ENCODE measurements at regions not wholly inside any gene's neighbourhood (a gene's known extent, or its start where the extent isn't known, plus 50 kb on each side); places are given as distances from the start of the nearest gene placed in this dataset.
"Not testable (repeated sequence)": the region's sequence is repeated elsewhere in the genome, so short reads cannot be mapped to it uniquely, and the experiment has no call there.

DNA sequence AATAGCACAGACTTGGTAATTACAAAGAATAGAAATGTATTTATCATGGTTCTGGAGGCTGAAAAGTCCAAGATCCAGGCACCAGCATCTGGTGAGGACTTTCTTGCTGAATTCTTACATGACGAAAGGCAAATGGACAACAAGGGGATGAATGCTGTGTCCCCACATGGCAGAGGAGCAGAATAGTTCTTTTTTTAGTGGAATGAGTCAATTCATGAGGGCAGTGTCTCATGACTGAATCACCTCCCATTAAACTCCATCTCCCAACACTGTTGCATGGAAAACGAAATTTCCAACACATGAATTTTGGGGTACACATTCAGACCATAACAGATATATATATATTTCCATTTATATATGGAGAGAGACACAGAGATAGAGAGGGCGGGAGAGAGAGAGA is 628.3 kb downstream of the TRIML1 start:
- no peak for DNase-seq

DNA sequence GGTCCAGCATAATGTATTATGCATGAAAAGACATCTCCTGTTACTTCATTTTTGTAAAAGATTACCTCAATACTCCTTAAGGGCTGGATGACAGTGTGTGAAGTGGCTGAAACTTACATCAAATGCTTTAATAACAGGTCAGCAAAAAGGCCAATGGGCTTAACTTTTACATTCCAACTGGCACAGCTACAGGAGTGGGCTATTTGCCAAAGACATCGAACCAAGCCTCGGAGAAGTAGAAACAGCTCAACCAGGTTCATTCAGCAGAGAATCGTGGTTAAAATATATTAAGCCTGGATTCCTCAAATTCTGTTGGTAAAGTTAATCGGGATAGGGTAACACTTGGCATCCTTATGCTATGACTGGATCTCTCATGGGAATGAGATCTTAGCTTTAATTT is 639.7 kb downstream of the TRIML1 start:
- DNase-seq, result no peak

DNA sequence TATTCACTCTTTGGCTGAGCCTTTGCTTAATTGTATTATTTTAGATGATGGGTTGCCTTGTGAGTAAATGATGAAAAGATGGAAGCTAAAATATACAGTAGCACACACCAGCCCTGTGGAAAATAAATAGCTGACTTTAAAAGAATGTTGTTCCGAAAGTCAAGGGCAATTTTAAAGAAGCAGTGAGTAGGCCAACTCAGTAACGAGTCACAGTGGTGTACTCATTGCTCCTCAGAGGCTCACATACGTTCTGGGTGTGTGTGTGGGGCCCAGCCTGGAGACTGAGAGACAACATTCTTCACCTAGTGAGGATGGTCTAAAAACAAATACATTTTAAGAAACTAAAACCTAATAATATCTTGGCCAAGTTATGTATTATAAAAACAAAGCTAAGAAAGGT is 640.3 kb downstream of the TRIML1 start:
- no peak for DNase-seq

DNA sequence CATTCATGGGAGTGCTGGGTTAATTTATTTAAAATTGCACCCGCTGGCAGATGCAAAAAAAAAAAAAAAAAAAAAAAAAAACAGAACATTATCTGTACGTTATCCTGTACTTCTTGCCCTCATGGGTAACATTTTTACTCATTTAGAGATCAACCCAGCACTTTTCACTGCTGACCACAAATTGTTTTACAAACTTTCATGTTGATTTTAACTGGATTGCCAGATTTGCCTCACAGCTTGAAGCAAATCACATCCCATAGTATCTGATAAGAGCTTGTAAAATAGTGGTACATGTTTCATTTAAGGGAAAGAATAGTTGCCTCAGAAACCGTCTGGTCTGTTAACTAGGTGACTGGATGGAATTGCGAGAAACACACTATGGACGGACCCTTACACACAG is 640.8 kb downstream of the TRIML1 start:
- no peak for DNase-seq

DNA sequence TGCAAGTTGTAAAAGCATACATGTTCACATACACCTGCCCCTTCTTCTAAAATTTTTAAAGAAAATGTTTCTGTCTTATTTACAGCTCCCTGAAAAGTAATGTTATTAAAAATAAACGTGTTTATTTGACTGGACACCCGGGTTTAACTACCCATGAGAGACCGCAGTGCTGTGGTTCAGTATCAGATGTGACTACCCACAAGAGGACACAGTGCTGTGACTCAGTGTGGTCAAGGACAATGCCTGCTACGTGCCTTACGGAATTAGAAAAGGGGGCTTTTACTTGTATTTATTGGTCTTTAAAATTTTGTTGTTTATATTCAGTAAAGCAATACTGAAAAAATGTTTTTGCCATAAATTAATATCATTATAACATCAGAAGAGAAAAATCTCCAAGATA is 641.4 kb downstream of the TRIML1 start:
- DNase-seq, result no peak

DNA sequence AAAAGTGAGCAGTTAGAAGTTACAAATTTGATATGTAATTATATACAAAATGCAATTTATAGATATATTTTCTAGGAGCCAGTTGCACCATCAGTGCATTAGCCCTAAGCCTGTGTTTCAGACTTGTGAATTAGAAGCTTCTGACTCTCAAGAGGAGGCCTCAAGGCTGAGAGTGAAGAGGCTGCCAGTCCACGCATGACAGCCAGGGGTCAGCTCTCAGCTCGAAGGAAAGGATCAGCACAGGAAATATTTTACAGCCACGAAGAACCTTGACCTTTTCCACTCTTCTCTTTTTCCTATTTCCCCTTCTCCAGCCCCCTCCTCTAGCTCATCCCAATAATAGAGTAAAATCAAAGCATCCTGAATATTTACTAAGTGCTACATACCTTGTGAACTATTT is 642.4 kb downstream of the TRIML1 start:
- DNase-seq, result no peak

DNA sequence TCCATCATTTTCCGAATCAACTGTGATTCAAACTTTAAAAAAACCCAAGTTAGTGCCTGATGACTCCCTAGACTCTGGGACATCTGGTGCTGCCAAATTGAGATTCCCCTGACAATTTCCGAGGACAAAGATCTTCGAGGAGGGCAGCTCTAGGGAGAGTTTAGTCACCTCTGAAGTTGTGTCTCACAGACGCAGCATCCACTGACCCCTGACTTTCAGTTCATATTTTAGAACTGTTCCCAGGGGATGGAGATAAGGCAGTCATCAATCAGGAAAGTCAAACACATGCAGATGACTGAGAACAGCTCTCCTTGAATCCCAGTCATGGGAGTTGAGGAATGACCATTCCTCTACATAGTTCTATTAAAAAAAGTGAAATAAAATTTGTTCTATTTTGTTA is 643.9 kb downstream of the TRIML1 start:
- DNase-seq, result no peak

DNA sequence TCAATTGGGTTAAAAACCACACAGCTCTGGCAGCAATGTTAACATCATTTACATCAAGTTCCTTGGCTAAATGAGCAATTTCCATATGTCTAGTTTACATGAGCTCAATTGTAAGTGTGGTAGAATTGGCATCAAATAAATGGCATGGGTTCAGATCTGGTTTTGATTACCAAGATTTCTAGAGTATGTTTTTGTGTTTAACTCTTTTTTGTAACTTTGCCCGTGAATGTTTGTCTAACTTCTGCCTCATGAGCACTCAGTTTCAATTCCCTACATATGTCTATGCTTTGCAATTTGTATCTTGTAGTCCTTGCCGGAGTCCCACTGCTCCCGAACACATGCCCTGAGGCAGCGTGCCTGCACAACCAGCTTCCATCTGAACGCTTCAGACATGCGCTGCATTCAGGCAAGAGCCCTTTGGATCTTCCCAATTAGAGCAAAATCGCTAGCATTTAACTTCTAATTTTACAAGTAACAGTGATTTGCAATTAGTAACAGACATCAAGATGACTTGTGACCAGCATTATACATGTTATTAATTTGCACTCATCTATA is 644.4 kb downstream of the TRIML1 start:
- no peak for DNase-seq

DNA sequence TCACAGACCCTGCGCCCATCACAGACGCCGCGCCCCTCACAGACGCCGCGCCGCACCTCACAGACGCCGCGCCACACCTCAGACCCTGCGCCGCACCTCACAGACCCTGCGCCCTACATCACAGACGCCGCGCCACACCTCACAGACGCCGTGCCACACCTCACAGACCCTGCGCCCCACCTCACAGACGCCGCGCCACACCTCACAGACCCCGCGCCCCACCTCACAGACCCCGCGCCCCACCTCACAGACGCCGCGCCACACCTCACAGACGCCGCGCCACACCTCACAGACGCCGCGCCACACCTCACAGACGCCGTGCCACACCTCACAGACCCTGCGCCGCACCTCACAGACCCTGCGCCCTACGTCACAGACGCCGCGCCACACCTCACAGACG is 657.4 kb downstream of the TRIML1 start:
- not testable (repeated sequence) for DNase-seq

DNA sequence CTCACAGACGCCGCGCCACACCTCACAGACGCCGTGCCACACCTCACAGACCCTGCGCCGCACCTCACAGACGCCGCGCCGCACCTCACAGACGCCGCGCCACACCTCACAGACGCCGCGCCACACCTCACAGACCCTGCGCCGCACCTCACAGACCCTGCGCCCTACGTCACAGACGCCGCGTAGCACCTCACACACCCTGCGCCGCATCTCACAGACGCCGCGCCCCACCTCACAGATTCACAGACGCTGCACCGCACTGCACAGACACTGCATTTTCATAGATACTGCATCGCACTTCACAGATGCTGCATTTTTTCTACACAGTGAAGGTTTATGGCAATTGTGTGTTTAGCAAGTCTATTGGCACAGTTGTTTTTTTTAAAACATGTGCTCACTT is 657.8 kb downstream of the TRIML1 start:
- DNase-seq, result not testable (repeated sequence)

DNA sequence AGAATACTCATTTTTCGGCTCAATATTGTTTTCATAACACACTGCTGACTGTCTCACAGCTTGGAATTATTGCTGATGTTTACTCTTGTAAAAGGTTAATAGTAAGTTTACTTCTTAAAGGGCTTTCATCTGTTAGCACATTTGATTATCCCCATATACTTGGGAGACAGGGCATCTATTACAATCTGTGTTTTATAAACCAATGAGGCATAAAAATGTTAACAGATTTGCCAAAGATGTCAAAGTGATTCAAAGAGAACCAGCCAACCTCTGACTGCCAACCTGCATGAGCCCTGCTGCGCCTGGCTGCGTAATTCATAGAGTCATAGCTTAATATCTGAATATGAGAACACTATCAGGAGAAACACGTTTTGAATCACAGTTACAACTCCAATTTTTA is 665.6 kb downstream of the TRIML1 start:
- DNase-seq, result no peak

DNA sequence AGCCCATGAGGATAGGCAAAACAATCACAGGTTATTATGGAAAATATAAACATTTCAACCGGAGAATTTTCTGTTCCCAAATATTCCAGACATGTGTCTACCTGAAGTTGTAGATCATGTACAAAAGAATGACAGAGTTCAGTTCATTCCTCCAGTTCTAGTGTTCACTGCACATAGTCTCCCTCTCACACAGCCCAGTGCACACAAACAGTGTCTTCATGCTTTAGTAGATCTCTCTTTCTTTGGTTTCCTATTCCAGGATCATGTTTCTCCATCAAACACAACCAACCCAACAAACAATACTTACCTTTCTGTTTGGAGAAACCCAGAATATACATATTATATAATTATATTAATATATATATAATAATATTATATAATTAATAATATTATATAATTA is 671.9 kb downstream of the TRIML1 start:
- no peak for DNase-seq

DNA sequence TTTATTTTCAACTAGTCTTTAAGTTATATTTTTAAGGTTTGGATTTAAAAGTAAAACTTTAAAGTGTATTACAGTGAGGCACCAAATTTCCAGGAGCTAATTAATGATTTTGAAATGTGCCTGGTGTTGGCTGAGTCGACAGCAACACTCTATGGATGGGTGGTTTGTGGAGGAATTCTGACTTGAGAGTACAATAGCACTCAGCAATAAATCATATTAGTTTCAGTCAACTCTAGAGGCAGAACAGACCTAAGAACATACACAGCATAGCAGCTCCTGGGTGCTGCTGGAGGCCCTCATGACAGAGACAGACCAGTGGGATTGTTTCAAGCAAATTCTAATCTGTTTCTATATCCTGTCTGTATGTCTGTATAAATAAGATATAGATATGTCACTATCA is 673.4 kb downstream of the TRIML1 start:
- DNase-seq, result no peak

DNA sequence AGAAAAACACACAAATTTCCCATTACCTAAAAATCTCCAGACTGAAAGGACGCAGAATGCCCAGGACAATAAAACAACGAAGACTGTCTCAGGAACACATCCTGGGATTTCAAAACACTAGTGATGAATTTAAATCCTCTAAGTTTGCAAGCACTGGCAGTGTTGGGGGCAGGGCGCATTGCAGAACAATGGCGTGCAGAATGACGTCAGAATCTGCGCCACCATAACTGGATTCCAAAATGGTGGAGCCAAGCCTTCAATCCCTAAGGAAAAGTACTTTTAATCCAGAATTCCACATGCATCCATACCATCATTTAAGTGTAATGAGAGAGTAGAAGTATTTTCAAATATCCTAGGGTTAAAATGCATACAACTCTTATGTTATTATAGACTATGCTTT is 679.1 kb downstream of the TRIML1 start:
- no peak for DNase-seq

DNA sequence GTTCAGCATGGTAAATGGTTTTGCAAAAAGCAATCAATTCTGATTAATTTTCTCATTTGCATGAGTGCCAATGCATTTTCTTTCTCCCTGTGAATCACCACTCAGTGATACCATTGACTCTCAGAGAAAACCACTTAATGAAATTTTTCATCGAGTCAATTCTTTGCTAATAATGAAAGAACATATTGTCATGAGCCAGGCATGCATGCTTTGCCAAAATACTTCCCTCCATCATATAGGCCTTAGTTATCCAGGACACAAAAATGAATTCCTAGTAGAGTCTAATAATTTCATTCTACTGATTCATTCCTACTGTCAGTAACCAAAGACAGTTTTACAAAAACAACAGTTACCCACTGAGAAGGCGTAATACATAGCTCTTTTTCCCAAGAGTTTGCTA is 680.0 kb downstream of the TRIML1 start:
- DNase-seq, result no peak

DNA sequence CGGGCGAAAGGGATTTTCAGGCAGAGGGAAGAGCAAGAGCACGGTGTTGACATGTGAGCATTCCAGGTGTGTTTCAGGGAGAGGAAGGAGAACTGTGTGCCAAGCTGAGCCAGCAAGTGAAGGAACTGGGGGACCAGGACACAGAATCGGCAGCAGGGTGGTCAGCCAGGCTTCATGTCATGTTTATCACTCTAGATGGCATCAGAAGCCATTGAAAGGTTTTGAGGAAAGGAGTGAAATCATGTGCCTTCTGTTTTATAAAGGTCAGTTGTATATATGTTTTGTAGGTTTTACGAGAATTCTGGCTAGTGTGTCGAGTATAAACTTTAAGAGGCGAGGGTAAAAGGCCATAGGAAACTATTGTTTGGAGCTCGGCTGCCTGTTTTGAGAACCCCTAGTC is 682.3 kb downstream of the TRIML1 start:
- DNase-seq, result no peak

DNA sequence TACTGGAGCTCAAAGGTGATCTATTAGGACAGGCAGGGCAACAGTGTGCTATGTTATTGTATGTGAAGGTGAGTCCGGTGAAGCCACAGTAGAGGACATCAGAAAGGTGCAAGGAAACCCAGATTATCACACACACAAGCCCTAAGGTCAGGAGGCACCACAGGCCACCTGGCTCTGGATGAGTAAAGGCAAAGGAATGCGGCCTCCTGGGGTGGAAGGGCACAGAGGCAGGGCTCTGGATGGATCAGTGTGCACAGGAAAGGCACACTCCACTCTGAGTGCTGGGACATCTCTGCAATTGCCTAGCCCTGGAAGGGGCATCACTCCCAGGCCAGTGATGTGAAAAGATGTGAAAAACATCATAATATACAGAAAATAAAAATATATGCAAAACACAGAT is 683.5 kb downstream of the TRIML1 start:
- no peak for DNase-seq

DNA sequence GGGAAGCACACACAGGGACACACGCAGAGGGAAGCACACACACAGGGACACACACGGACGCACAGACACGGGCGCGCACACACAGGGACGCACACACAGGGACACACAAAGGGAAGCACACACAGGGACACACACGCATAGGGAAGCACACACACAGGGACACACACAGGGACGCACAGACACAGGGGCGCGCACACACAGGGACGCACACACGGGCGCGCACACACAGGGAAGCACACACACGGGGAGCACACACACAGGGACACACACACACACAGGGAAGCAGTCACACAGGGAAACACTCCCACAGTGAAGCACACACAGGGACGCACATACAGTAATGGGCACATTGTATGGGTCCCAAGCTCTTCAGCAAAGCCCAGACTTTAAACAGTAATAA is 685.3 kb downstream of the TRIML1 start:
- DNase-seq, result no peak

DNA sequence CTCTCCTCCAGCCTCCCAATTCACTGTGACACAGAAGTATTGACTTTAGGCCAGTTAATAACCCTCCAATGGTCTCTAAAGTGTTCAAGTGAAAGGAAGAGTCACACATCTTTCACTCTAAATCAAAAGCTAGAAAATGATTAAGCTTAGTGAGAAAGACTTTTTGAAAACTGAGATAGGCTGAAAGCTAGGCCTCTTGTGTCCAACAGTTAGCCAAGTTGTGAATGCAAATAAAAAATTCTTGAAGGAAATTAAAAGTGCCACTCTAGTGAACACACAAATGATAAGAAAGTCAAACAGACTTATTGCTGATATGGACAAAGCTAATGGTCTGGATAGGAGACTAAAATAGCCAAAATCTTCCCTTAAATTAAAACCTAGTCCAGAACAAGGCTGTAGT is 687.2 kb downstream of the TRIML1 start:
- no peak for DNase-seq

DNA sequence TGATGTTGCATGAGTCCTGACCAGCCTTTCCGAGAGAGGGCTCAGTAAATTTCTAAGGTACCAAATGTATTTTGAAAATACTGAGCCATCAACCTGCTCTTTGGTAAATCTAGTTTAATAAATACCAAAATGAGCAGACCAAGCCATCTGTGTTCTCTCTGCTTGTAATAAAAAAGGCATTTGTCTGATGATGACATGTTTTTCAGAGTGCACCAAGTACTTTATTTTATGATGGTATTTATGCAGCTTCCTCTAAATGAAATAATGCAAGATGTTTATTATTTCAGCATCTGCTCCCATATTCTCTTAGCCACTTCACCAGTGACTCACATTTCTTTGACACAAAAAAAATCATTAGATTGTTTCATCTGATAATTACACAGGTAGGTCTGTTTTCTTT is 700.5 kb downstream of the TRIML1 start:
- DNase-seq, result no peak

DNA sequence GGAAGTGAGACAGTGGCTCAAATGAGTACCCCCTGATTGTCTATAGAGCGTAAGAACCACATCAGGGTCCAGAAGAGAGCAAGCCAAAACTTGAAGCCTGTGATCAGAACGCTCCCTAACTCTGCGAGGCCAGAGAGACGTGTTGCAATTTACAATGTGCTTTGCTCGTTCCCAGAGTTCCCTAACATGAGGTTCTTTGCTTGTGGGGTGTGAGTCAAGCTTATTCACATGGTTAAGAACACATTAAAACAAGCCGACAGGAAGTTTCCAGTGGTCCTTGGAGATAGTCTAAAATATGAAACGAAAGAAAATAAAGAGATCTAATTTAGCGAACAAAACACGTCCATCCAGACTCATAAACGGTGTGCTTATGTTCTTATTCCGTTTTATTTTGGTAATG is 702.3 kb downstream of the TRIML1 start:
- DNase-seq, result no peak

DNA sequence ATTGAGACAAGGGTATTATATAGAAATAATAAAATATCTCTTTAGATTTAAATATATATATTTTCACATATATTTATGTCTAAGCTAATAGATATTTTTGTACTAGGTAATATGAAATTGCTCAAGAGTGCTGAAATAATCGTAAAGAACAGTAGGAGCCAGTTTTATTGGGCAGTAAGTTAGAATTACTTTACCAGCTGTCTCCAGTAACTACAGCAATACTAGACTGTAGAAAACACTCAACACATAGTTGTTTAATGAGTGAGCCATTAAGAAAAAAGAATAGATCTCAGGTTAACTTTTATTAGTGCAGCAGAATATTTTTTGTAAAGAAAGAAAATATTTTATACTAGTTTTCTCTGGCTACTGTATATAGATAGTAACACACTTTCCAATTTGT is 715.2 kb downstream of the TRIML1 start:
- DNase-seq, result no peak

DNA sequence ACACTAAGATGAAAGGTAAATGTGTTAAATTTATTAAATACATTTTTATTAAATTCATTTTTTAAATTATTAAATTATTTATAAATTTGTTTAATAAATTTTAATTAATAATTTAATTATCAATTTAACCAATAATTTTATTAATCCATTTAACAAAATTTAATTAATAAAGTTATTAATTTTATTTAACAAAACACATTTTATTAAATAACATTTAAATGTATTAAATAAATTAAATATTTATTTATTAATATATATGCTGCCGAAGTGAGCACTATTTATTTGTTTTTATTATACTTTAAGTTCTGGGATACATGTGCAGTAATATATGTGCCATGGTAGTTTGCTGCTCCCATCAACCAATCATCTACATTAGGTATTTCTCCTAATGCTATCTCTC is 719.5 kb downstream of the TRIML1 start:
- no peak for DNase-seq

DNA sequence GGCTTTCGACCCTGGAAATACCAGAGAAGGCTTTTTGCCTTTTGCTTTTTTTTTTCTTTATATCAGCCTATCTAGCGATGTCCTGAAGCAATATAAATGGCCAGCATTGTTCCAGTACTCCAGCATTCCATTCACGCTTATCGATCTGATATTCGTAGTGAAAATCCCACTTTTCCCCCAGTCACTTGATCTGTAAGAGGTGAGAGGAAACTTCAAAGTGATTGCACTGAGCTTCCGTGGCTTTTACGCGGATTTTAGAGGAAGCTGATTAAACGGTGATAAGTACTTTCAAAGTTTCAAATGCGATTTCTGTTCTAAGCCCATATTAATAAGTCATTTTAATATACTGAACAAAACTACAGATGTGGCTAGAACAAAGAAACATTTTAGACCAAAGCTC is 725.5 kb downstream of the TRIML1 start:
- DNase-seq, result no peak

DNA sequence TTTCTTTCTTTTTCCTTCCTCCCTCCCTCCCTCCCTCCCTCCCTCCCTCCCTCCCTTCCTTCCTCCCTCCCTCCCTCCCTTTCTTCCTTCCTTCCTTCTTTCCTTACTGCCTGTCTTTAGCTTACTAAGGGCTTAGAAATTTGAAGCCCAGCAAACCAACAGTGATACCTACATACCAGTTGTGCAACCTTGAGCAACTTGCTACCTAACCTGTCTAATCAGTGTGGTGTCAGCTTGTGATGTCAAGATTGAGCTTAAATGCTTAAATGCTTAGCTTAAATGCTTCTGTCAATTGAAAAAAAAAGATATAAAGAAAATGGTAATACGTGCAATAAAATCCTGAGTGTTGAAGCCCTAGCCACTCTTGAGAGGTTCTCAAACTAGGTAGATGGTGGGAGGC is 728.6 kb downstream of the TRIML1 start:
- no peak for DNase-seq

DNA sequence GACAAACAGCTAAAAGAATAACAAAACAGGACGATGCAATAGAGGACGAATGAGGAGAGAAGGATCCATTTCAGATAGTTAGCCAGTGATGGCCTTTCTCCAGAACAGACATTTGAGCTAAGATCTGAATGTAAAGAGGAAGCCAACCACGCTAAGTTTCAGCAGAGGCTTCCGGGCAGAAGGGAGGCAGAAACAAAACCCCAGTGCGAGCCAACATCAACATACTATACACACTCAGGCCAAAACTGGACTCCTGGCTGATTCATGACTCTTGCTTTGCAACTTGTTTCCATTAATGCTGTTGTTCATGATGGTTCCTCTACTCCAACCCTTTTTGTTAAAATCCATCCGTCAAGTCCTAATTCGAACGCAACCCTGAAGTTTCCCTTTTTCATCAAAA is 730.3 kb downstream of the TRIML1 start:
- no peak for DNase-seq

All from stimulated activated CD4-positive, alpha-beta T cell treated with anti-CD3 and anti-CD28 coated beads, Interleukin-4, amount 100 ng/mL, for 24 hours (primary cell).